Pulmonary artery endothelial cell (primary cell): ENCODE measurements at regions not wholly inside any gene's neighbourhood (a gene's known extent, or its start where the extent isn't known, plus 50 kb on each side); places are given as distances from the start of the nearest gene placed in this dataset.
"Not testable (repeated sequence)": the region's sequence is repeated elsewhere in the genome, so short reads cannot be mapped to it uniquely, and the experiment has no call there.

Source experiments
- DNase-seq: peaks from one replicate; pipeline ENCODE4 v3.0.0-alpha.2; 2011; ENCODE audit warnings: low read depth, low spot score

- not testable (repeated sequence) for DNase-seq
Observed at GRCh38 chr9:42325561-42325960, 142.1 kb downstream of the SPATA31A6 start.

DNA sequence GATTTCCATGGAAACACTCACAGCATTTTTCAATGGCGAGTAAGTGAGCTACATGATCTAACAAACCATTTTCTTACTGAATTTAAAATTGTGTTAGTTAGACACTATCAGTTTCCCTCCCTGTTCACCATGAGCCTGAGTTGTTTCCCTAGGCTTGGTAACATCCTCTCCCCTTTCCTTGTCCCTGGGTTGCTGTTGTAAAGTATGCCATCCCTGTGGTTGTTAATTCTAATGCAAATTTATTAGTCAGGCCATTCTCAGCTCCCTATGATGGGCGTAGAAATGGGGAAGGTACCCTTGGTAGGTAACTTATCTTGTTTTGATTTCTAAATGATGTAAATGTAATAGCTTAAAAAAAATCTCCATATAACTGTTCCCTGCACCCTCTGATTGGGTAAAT is 143.0 kb downstream of the SPATA31A6 start:
- not testable (repeated sequence) for DNase-seq

DNA sequence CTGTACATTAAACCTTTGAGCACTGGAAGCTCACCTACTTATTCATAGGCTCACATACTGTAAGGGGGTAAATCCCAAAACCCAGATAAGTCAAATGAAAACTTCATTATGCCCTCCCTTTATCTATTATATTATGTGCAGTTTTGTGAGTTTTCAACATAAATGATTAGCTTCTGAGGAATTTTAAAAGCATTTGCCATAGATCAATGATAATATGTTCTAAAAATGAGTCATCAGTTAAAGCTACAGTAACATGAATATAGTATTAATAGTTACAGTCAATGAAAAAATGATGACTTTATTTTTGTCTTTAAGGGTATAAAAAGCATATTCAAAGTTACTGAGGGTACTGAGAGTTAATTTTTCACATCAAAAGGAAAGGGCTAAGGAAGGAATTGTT is 151.9 kb downstream of the SPATA31A6 start:
- DNase-seq, result not testable (repeated sequence)

GRCh38 chr9:42335984-42336657 is 152.7 kb downstream of the SPATA31A6 start:
- not testable (repeated sequence) for DNase-seq

DNA sequence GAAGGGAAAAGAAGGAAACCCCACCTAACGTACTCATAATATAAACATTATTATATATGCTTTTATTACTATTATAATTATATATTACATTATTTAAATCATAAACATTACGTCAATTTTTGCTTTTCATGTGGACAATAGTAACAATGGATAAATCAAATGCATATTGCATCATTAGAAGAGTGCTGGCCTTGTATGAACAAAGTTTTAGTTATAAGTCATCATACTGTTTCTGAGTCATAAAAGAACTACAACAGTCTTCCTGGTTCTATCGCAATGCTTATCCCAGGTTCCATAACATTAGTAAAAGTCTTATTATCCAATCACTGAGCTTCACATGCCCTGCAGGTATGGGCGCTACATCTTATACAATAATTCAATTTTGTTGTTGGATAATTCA is 154.8 kb downstream of the SPATA31A6 start:
- DNase-seq, result not testable (repeated sequence)

GRCh38 chr9:42339671-42340434 is 156.4 kb downstream of the SPATA31A6 start:
- DNase-seq, result not testable (repeated sequence)

GRCh38 chr9:42340435-42340723 is 156.9 kb downstream of the SPATA31A6 start:
- not testable (repeated sequence) for DNase-seq

DNA sequence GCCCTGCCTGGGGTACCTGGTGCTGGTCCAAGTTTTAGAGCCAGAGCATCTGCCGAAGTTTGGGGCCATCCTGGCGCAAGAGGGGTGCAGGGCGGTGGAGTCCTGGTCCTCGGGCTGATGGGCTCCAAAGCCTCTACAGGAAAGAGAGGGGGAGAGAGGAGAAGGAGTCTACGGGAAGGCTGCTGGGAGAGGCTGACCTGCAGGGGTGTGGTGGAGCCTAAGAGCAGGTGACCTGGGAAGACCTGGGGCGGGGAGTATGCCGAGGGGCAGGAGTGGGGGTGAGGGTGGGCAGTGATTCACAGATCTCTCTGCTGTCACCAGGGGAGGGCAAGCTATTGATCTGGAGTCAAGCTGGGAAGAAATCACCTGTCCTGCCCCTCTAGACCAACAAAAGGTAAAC is 158.4 kb downstream of the SPATA31A6 start:
- not testable (repeated sequence) for DNase-seq

- DNase-seq, result not testable (repeated sequence)
Observed at GRCh38 chr9:42342297-42342696, 158.8 kb downstream of the SPATA31A6 start.

- not testable (repeated sequence) for DNase-seq
Observed at GRCh38 chr9:42344508-42344907, 161.0 kb downstream of the SPATA31A6 start.

- not testable (repeated sequence) for DNase-seq
Observed at GRCh38 chr9:42346916-42347315, 163.5 kb downstream of the SPATA31A6 start.

DNA sequence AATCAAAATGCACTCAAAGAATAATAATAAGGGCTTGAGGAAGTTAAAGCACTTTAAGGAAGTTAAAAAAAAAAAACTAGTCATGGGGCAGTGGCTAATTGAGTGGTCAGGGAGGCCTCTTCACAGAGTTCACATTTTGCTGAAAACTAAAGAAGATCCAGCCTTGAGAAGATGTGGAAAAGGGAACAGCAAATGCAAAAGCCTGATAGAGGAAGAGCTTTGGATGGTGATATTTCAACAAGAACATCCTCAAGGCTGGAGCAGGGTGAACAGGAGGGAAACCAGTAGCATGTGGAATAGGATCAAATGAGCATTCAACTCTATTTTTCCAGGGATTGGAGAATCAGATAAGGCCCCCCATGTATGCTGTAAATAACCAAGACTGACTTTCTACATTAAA is 165.7 kb downstream of the SPATA31A6 start:
- not testable (repeated sequence) for DNase-seq

DNA sequence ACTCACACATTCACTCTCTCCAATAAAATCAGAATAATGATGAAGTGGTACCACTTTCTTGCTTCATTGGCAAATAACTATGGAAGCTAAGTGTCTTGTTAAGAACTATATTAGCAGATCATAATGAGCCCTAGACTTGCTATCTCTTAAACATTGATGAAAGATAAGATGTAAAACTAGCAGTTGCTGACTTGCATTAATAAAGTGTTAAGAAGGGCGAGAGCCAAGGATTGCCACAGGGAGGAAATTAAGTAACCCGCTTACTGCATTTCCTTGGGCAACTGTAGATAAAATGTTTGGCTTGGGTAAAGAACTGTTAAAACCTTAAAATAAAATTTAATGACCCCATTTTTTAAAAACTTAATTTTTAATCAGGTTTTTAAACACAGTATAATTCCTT is 167.0 kb downstream of the SPATA31A6 start:
- DNase-seq, result not testable (repeated sequence)

GRCh38 chr9:42357604-42358373 is 174.3 kb downstream of the SPATA31A6 start:
- DNase-seq, result not testable (repeated sequence)

DNA sequence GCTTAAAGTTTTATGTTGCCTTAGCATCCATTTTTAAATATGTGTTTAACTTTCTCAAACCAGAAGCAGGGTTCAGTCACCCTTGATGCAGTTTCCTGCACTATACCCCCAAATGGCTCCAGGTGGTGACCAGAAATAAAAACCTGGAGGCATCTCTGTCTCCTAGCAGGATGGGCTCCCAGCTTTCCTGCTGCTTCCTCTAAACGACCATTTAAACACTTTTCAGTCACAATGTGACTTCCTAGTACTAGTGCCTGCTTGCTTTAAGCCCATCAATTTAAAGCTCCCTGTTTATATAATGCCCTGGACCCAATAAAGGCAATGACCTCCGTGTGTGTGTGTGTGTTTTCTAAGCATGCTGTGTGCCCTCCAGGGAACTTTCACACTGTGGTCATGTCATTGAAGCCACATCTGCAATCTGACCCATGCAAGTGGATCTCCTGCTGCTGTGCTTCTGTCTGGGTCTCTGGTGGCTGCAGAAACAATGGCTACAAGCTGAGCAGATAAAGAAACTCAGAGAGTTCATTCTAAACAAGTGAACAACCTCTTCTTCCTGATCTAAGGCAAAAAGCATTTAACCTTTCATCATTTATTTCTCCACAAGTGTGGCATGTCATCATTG is 175.3 kb downstream of the SPATA31A6 start:
- not testable (repeated sequence) for DNase-seq

- DNase-seq, result not testable (repeated sequence)
Observed at GRCh38 chr9:42364410-42365243, 181.2 kb downstream of the SPATA31A6 start.

- DNase-seq, result not testable (repeated sequence)
Observed at GRCh38 chr9:42365244-42365945, 181.9 kb downstream of the SPATA31A6 start.

DNA sequence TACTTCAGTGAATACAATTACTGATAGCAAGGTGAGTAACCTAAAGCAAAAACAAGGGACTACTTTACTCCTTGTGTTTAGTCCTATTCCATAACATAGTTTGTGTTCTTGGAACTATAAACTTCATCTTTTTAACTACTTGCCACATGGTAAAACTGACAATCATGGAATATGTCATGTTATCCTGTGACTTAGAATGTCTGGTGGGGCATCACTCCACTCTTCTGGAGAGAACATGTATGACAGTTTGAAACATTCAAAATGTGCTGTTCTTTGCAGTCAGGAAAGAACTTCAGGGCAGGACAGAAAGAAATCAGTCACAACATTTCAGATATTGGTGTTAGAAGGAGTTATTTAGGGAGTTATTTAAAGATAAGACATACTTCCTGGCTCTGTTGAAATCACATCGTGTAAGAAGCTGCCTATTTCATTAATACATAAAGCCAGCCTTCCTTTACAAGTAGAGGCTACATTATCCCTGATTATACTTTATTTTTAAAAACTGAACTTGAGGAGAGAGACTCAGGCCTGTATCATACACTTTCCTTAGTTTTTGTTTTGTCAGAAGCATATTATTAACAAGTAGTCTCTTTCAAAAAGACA is 184.9 kb downstream of the SPATA31A6 start:
- DNase-seq, result not testable (repeated sequence)

DNA sequence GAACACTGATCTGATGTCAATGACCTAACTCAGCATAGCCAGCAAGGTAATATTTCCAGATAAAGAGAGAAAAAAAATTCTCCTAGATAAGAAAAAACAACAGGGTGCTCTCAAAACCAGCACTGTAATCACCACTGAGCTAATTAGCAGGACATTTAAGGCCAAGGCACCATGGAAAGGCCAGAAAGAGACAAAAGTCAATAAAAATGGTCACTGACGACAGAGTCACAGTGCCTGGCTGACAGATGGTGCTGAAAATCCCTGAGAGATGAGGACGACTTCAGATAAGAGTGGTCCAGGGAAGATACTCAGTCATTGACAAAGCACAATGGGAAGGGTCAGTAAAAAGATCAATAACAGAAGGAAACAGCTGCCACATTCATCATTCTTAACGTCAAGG is 186.7 kb downstream of the SPATA31A6 start:
- not testable (repeated sequence) for DNase-seq

- not testable (repeated sequence) for DNase-seq
Observed at GRCh38 chr9:42371417-42371816, 188.0 kb downstream of the SPATA31A6 start.
